CD4-positive, alpha-beta T cell treated with Interleukin-2 at 100 ng/mL for 4 hours (primary cell): ENCODE measurements at regions not wholly inside any gene's neighbourhood (a gene's known extent, or its start where the extent isn't known, plus 50 kb on each side); places are given as distances from the start of the nearest gene placed in this dataset.
"Not testable (repeated sequence)": the region's sequence is repeated elsewhere in the genome, so short reads cannot be mapped to it uniquely, and the experiment has no call there.

Experiments
- DNase-seq: peaks from one replicate; pipeline ENCODE4 v3.0.0-alpha.2; 2020; ENCODE audit warnings: low spot score

DNA sequence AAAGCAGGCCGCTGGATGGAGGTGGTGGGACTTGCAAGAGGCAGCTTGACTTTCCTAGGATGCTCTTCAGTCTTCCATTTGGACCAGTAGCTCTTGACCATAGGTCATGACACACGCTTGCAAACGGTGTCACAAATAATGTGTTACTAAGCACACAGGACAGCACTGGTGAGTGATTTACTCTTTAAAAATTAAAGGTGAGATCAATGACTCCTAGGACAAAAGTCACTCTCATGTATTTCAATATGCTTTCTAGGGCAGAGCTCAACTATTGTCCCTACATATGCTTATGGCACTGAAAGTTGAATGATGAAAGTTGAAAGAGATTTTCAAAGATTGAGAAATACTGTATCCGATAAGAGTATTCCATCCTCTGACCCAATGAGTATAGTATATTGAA, 496.7 kb downstream of the EBF1 start:
- no peak for DNase-seq

DNA sequence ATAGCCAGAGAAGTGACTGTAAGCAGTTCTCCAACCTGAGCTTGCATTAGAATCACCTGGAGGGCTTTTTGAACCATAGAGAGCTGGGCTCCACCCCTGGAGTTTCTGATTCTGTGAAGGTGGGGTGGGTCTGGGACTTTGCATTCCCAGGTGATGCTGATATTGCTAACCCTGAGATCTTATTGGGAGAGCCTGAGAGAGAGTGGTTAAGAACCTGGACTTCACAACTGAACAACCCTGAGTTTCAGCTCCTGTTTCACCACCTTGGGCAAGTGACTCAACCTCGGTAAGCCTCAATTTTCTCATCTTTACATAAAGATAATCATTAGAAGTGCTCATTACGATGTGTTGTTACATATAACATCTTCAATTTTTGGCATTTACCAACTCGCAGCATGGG, 498.6 kb downstream of the EBF1 start:
- DNase-seq = no peak

DNA sequence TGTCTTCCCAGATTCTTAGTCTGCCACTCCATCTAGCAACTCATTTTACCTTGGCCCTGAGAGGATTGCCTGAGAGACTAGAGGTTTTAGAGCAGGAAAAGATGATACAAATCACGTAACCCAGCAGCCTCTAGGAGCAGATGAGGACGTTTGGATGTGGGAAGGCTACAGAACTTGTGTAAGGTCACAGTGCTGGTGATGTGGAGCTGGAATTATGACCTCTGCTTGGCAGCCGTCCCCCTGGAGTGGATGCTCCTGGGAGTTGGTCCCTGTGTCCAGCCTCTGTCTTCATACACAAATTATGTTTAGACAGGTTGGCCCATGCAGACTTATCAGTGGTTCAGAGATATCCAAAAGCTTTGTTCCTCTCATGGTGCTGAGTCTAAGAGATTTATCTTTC, 499.0 kb downstream of the EBF1 start:
- no peak for DNase-seq

DNA sequence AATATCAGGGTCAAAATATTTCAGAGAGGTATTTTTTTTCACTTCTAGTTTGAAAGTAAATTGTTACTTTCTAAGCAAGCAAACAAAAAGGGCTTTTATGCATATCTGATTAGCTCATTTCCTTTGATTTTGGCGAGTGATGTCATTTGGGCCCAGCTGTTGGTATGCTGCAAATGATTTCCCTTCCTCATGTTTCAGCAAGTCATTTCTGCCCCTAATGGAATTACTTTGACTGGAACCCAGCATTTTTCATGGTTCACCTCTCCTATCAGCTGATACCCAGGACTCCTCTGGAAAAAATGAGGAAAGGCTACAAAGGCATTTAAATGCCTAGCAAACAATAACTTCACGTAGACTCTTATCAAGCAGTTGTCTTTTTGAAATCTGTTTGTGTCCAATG, 500.6 kb downstream of the EBF1 start:
- DNase-seq = no peak

DNA sequence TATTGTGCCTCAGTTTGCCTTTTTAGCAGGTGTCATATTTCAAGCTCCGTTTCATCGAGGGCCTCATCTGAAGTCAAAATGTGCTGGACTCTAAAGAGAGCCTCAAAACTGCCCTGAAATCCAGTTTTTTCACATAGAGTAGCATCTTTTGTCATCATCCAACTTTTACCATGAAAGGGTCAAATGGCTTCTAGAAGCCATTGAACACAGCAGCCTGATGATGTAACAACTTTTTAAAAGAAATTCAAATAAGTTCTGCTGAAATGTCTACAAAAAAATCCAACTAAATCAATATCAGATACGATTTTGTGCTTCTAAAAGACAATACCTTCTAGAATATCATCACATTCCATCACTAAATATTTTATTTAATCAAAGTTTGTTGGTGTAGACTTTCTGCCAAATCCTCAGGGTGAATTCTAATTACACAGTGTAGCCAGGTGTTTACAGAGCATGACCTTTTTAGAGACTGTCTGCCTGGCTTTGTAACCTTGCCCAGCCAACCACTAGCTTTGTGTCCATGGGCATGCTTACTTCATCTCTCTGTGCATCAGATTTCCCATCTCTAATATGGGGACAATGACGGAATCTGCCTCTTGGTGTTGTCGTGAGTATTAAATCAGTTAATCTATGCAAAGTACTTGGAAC, 505.0 kb downstream of the EBF1 start:
- DNase-seq = no peak

DNA sequence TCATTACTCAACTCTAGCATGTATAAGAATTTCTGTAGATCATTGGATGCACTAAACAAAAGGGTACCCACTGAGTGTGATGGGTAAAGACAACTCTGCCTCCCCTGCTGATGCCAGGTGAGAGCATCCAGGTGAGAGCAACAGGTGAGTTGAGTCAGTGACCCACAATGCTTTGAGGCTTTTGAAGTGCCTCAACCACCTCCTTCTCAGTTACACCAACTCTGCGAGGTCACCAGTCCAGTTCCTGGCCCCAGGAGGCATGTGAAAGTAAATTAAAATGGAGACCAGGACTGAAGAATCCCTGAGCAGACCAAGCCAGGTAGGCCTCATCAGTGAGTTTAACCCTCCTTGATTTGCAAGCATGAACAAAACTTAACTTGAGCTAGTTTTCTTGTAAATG, 505.8 kb downstream of the EBF1 start:
- no peak for DNase-seq

DNA sequence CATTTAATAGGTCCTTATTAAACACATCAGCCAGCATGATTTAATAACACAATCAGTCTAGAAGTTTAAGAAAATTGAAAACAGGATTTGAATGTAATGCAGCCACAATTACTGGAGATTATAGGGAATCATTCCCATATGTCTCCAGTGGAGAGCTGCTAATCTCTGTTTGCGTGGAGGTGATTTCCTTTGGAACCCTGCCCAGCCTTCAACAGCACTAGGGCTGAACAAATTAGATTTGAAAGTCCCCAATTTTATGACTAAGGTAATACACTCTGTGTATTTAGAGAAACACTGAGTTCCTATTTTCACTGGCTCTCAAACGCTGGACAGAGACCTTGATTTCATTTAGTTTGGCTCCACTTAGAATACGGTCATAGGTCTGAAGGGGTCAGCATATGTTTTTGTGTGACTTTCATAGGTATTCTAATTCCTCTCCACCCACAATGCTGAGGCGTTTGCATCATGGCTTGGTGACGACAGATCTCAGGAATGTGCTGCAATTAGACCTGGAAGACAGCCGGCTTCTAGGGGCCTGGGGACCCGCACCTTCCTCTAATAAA, 508.3 kb downstream of the EBF1 start:
- no peak for DNase-seq

DNA sequence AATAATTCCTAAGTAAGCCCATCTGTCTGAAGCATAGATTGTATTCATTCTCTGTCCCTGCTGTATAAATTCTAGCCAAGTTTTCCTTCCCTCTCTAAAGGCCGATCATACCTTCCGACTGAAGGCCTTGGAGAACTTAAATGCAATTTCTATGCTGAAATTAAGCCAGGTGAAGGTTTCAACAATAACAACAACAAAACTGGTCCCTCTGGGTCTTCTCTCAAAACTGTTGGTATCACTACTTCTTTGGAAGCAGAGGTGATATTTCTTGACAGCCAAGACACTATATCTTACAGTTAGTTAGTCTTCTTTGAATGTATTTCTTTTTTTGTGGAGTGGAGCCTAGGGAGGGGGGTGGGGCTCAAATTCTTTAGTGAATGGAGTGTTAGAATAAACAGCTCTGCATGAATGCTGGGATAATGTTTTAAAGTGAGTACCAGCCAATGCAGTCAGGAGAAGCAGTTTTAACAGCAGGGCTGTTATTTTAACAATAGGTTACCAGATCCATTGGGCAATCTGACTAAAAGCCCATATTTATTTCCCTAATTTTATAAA, 508.9 kb downstream of the EBF1 start:
- DNase-seq = no peak

DNA sequence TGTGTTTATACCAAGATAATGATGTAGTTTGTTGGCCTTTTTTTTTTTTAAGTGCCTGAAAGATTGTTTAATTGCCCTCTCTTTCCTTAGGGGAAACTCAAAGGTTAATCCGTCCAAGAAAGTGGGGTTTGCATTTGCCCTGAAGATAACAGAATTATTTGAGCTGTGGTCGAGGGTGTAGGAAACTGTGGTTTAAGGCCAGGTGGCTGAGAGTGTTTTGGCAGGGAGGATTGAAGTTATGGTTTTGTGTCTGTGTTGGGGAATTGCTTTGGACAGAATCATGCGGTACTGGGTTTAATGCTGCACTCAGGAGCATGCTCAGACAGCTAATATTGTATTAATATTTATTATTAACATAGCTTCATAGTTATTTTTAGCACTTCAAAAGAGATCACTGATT, 509.8 kb downstream of the EBF1 start:
- DNase-seq = no peak

DNA sequence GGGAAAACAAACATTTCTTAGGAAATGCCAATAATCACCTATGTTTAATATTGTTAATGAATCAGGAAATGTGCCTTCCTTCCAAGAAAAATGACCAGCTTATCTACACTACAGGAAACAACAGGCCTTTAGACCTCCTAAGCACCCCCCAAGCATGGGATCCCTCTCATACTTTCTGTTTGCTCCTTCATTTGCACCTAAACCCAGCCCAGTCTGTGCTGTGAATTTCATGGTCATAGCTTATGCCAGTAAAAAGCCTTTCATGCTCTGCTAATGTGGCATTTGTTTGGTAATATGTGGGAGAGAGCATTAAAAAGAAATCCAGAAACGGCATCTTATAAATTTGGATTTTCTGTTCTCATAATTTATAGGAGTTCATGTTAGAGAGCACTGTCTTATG, 511.1 kb downstream of the EBF1 start:
- DNase-seq = no peak

DNA sequence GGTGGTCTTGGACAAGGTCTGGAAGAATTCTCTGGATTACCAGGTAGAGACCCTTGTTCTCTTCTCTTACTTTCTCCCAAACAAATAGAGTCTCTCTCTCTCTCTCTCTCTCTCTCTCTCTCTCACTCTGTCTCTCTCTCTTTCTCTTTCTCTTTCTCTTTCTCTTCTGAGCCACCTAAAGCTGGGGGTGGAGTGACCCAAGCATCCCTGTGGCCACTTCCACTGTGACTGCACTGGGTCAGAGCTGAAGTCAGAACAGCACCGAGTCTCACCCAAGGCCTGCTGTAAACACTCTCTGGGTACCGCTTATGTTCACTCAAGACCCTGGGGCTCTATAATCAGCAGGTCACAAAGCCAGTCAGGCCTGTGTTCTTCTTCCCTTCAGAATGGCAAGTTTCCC, 513.7 kb downstream of the EBF1 start:
- DNase-seq = no peak

DNA sequence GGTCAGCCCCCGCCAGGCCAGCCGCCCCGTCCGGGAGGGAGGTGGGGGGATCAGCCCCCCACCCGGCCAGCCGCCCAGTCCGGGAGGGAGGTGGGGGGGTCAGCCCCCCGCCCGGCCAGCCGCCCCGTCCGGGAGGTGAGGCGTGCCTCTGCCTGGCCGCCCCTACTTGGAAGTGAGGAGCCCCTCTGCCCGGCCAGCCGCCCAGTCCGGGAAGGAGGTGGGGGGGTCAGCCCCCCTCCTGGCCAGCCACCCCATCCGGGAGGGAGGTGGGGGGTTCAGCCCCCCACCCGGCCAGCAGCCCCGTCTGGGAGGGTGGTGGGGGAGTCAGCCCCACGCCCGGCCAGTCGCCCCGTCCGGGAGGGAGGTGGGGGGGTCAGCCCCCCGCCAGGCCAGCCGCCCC, 517.0 kb downstream of the EBF1 start:
- not testable (repeated sequence) for DNase-seq

DNA sequence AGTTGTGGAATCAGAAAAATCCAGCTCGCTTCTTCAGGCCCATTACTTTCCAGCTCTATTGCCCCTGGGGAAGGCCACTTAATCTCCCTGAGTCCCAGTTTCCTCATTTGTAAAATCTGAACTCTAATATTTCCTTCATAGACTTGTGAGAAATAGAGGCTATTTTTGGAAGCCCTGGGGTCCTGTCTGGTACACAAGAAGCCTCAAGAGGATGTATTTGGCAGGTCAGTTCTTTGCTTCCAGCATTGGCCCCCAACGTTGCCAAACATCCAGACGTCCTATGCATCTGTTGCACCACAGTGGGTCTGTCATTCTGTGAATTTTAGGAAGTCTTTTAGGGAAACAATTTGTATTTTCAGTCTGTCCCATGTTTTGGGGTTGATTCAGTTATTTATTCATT, 525.9 kb downstream of the EBF1 start:
- DNase-seq = no peak

DNA sequence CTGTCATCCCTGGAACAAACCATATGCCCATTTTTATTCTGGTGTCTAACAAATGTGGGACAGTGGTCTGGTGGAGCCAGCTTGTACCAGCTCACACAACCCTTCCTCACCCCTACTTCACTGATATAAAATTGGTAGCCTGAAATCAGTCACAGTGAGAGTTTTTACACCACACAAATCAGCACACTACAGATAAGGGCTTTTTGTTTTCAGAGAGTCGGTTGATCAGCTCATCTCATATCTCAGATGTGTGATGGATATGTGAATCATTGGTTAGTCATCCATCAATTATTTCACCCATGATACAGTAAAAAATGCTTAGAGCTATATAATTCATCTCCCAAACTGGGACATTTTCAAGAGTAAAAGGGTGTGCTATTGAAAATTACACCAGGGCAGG, 529.2 kb downstream of the EBF1 start:
- no peak for DNase-seq

DNA sequence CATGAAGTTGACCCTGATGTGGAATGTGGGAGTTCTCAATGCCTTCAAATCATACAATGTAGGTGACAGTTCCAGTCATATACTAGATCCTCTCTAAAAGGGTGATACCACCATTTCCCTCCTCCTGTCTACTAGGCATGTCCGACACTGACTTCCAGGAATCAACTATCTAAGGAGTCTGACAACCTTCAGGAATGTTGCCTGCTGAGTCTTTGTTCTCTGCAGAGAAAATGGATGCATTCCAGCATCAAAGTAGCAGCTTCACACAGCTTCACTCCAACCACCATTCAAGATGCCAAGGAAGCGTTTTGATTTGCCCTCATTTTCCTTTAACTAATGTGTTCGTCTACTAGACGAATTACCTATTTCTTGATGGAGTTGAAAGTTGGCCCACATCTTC, 530.2 kb downstream of the EBF1 start:
- DNase-seq = no peak

DNA sequence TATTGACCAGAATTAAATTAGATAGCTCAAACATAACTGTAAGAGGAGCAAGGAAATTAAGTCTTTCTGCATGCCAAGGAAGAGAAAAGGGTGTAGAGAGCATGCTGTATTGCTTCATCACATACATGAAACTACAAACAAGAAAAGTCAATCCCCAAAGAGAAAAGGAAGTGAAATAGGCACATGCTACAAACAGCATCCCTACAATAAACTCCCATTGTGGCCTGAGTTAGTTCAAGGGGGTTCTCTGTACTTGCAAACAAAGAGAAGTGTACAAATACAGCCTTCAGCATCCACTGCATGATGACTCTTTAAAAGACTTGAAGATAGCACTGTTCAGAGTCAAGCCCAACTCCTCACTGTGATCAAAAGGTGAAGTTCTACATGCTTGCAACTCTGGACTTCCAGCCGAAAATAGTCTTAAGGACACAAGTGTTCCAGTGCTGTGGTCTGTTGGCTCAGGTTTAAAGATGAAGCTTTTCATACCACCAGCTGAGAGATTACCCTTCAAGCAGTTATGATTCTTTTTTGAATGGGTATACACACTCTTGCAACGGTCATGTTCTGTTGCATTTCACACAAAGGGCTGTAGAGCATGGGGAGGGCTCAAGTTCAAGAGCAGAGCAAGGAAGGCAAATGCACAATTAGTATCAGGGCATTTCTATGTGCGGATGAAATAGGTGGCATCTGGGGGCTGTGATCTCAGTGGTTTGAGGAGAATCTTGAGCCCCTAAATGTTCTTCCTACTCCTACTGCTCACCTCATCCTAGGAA, 534.5 kb downstream of the EBF1 start:
- DNase-seq = no peak

DNA sequence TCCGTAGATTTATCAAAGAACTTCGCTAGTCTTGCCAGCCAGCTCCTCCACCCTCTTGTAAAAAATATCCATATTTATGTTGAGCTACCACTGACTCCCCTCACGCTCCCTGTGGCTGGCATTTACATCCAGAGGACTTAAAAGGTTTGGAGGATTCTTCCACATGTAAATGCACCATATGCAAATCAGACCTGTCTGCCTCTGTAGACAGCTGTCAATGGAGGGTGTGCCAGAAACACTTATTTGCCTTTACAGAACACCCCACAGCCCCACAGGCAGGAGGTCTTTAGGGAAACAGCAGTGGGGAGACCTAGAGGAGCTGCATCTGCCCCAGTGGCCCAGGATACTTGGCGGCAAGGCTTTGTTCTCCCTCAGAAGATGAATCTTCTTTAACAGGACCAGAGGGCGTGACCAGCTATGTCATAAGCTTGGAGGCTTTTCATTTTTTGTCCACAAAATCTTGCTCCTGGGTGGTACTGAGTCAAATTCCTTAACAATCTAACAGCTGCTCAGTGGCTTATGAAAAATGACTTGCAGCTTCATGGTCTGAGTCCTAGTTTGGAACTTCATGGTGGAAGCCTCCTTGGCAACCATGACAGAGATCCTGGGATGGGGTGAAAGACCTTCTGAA, 535.8 kb downstream of the EBF1 start:
- no peak for DNase-seq

DNA sequence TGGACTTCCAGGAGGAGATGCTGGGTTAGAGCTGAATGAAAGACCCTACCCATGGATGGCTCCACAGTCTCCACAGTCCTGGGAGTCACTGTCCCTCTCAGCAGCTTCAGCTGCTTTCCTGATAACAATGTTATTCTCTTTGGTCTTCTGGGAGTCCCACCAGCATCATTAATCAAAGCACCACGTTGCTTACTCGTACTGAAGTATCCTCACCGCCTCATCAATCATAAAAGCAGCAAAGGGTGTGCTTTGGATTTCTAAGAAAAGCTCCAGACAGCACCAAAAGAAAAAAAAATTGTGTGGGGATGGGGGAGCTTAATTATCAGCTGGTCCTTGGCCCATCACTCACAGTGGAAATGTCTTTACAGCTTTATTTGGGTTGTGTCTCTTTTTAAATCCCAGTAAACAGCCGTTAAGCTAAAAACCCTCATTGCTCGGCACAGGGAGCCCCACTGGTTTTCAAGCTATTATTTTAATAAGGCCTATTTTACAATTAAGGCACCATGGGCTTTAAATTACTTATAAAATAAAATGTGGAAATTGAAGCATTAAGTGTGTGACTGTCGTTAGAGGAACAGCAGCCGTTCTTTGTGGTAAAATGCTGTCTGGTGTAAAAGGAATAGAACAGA, 538.0 kb downstream of the EBF1 start:
- no peak for DNase-seq

DNA sequence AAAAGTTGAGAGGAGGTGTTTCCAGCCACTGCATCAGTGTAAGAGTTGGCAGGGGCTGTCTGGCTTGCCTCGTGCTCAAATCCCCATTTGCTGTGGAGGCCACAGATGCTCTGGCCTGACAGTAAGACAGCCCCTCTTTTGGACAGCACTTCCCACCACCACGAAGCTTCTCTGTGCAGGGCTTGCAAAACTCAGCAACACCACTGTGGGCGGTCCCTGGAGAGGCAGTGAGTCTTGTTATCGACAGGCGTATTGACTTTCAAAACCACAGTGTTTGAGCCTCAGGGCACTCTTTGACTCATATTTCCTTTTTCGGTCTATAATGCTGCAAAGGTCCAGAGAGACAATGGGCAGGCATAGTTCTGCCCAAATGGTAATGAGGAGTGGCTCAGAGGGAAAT, 539.5 kb downstream of the EBF1 start:
- DNase-seq = no peak

DNA sequence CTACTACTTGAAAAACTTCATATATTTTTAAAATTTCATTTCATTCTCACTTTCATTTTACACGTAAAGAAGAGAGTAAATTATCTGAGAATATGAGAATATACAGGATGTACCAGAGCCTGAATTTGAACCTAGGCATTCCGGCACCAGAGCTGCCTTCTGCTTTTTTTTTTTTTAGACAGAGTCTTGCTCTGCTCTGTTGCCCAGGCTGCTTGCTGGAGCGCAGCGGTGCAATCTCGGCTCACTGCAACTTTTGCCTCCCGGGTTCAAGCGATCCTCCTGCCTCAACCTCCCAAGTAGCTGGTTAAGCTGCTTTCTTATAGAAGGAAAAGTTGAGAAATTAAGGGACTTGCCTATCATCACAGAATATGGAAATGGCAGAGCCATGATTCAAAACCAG, 540.1 kb downstream of the EBF1 start:
- DNase-seq = no peak

DNA sequence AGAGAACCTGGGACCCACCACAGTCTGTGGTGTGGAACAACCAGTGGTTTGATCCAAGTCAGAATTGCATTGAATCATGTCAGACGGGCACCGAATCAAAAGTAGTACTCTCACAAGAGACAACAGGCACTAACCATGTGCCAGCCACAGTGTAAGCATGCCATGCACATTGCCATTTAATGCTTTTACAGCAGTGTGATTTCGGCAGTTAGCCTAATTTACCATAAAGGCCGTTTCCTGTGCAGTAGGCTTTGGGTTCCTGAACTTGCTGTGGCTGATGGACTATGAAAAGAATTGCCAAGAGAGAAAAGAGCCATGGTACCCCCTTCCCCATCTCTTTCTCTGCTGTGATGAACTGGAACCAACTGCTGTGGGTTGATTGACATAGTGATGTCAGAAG, 540.6 kb downstream of the EBF1 start:
- DNase-seq = no peak

DNA sequence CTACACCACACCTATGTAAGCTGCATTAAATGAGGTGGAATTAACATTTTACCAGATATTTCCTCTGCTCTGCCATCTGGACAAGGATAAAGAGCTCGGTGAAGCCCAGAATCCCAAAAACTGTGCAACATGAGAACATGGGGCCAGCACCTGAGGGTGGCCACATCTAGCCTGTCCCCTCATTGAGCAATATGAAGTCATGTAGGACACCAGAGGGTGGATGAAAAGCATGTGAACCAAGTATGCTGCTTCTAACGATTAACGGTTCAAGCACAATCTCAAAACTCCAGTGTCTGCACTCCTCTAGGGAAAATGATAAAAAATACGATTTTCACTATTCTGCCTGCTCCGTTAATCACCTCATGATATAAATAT, 545.8 kb downstream of the EBF1 start:
- DNase-seq = no peak
